Epithelial cell of proximal tubule (primary cell): ENCODE measurements at regions not wholly inside any gene's neighbourhood (a gene's known extent, or its start where the extent isn't known, plus 50 kb on each side); places are given as distances from the start of the nearest gene placed in this dataset.

ENCODE experiments used
- DNase-seq: peaks from one replicate; pipeline ENCODE4 v3.0.0-alpha.2; 2011; ENCODE audit warnings: low read depth
- H3K4me3 ChIP-seq: 2 replicates; pipeline ENCODE4 v1.5.1; 2011; ENCODE audit warnings: low read depth, mild to moderate bottlenecking, low read length
- CTCF ChIP-seq: conservative IDR thresholded peaks from 2 replicates; pipeline ENCODE4 v1.5.1; 2012; ENCODE audit warnings: low read depth, mild to moderate bottlenecking, low read length

GRCh38 chr17:71883845-71884244 lies 237.0 kb upstream of the SOX9 start:
- H3K4me3 ChIP-seq, result no peak overlapping the region
- DNase-seq, result no peak
- TF ChIP-seq CTCF, result no peak

GRCh38 chr17:71885662-71886061 lies 235.2 kb upstream of the SOX9 start:
- no peak for DNase-seq
- TF ChIP-seq CTCF, result peak; percentile 23
- no peak overlapping the region for H3K4me3 ChIP-seq

- no peak for TF ChIP-seq CTCF
- H3K4me3 ChIP-seq, result no peak overlapping the region
- no peak for DNase-seq
These were observed 221.5 kb upstream of the SOX9 start for GRCh38 chr17:71899317-71899716.

GRCh38 chr17:71900621-71901229 lies 220.1 kb upstream of the SOX9 start:
- DNase-seq, result peak; percentile 67
- no peak for TF ChIP-seq CTCF
- H3K4me3 ChIP-seq, result no peak overlapping the region

- TF ChIP-seq CTCF, result no peak
- no peak overlapping the region for H3K4me3 ChIP-seq
- DNase-seq, result no peak
These were observed 217.8 kb upstream of the SOX9 start for GRCh38 chr17:71902894-71903506.

- DNase-seq, result no peak
- H3K4me3 ChIP-seq, result no peak overlapping the region
- no peak for TF ChIP-seq CTCF
These were observed 215.3 kb upstream of the SOX9 start for GRCh38 chr17:71905376-71906031.
